Tibial nerve (tissue), 4 donors: ENCODE measurements at regions not wholly inside any gene's neighbourhood (a gene's known extent, or its start where the extent isn't known, plus 50 kb on each side); places are given as distances from the start of the nearest gene placed in this dataset.

Source experiments
- CTCF ChIP-seq, 5 experiments: fragments of 200-600 bp in 3 of 5; fragments of 450-650 bp in 2 of 5; sonication (generic) in 3 of 5; IDR thresholded peaks; one replicate each; pipeline ENCODE4 v1.5.1; 2016 to 2019; ENCODE audit warnings: antibody characterized with exemption in 5 of 5, mild to moderate bottlenecking in 3 of 5, moderate library complexity in 2 of 5
- EP300 ChIP-seq, 2 donors: sonication (generic); formaldehyde crosslinking; IDR thresholded peaks; one replicate each; pipeline ENCODE4 v1.6.1; 2017; ENCODE audit warnings: antibody characterized with exemption in 2 of 2, mild to moderate bottlenecking in 1 of 2
- POLR2A ChIP-seq, 2 donors: fragments of 450-650 bp; IDR thresholded peaks; one replicate each; pipeline ENCODE4 v1.6.1; 2017; ENCODE audit warnings: antibody characterized with exemption in 2 of 2, mild to moderate bottlenecking in 2 of 2, moderate library complexity in 2 of 2

- no peak for TF ChIP-seq CTCF (IDR thresholded peaks at IDR 0.05)
- TF ChIP-seq POLR2A (IDR thresholded peaks at IDR 0.05), result no peak
- TF ChIP-seq EP300 (IDR thresholded peaks at IDR 0.05), result no peak
Measured at GRCh38 chr3:116886202-116886893, 176.8 kb downstream of the TUSC7 start.
